Adipocyte (in vitro differentiated cells): ENCODE measurements at regions not wholly inside any gene's neighbourhood (a gene's known extent, or its start where the extent isn't known, plus 50 kb on each side); places are given as distances from the start of the nearest gene placed in this dataset.
A peak's percentile ranks its signal among the peaks of the same experiment; 100 is the strongest.

ENCODE experiments used
- DNase-seq: peaks from one replicate; pipeline ENCODE4 v3.0.0-alpha.2; 2015; ENCODE audit warnings: low read depth
- H3K27me3 ChIP-seq: replicated peaks from 2 replicates; pipeline ENCODE4 v1.7.0; 2013; ENCODE audit warnings: mild to moderate bottlenecking, low read length, moderate library complexity; ENCODE audit not compliant: control insufficient read depth, insufficient read depth
- H3K36me3 ChIP-seq: 2 replicates; pipeline ENCODE4 v1.7.0; 2013; ENCODE audit warnings: low read length, mild to moderate bottlenecking, moderate library complexity; ENCODE audit not compliant: control insufficient read depth, insufficient read depth, severe bottlenecking
- H3K4me1 ChIP-seq: 2 replicates; pipeline ENCODE4 v1.7.0; 2013; ENCODE audit warnings: mild to moderate bottlenecking, low read length, moderate library complexity; ENCODE audit not compliant: control insufficient read depth, insufficient read depth
- H3K4me3 ChIP-seq: 2 replicates; pipeline ENCODE4 v1.7.0; 2013; ENCODE audit warnings: mild to moderate bottlenecking, low read length, moderate library complexity
- H3K9ac ChIP-seq: 2 replicates; pipeline ENCODE4 v1.7.0; 2013; ENCODE audit warnings: mild to moderate bottlenecking, low read length, moderate library complexity
- H3K9me3 ChIP-seq: 2 replicates; pipeline ENCODE4 v1.7.0; 2013; ENCODE audit warnings: mild to moderate bottlenecking, low read length, moderate library complexity; ENCODE audit not compliant: control insufficient read depth

- no peak for DNase-seq
- Histone ChIP-seq H3K27me3 (no peaks in the 10 kb centered on the region), H3K4me1 (peaks cover 9% of the 10 kb centered on the region), H3K4me3 (no peak overlapping the region), H3K9ac (no peak overlapping the region), H3K36me3 (no peaks in the 10 kb centered on the region), H3K9me3 (no peaks in the 10 kb centered on the region)
These were observed 226.2 kb upstream of the PRICKLE2 start for GRCh38 chr3:64451283-64452012.

DNA sequence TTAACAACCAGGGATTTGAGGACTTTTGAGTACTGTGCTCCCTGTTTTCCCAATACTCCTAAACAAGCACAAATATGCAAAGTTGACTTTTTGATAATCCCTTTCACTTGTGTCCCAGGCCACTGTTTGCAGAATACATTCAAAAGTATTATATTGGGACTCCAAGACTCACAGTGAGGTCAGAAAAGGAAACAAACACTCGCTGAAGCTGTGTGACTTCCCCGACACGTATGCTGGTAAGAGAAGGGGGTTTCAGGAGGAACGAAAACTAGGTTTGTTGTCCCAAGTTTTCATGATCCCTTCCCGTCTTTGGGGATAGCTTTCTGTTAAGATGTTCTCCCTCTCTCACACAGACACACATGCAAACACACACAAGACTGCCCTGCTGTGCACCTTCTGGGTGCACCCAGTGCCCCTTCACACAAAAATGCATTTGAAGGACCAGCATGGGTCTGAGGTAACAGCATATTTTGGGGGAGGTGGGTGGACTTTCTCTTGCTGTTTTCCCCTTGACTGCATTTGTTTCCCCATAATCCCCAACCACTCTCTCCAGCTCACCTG, 225.2 kb upstream of the PRICKLE2 start:
- no peak overlapping the region for H3K4me3 ChIP-seq
- no peaks in the 10 kb centered on the region for H3K9me3 ChIP-seq
- no peak overlapping the region for H3K9ac ChIP-seq
- peaks cover 4% of the 10 kb centered on the region for H3K27me3 ChIP-seq
- H3K4me1 ChIP-seq = peaks cover 9% of the 10 kb centered on the region
- DNase-seq = no peak
- H3K36me3 ChIP-seq = no peaks in the 10 kb centered on the region

GRCh38 chr3:64449026-64449425, 223.8 kb upstream of the PRICKLE2 start:
- Histone ChIP-seq H3K9me3 (no peaks in the 10 kb centered on the region), H3K27me3 (peaks cover 4% of the 10 kb centered on the region), H3K4me1 (peaks cover 15% of the 10 kb centered on the region), H3K36me3 (no peaks in the 10 kb centered on the region), H3K9ac (no peak overlapping the region), H3K4me3 (no peak overlapping the region)
- DNase-seq = no peak

- no peak overlapping the region for H3K9ac ChIP-seq
- no peak overlapping the region for H3K4me3 ChIP-seq
- H3K36me3 ChIP-seq = no peaks in the 10 kb centered on the region
- H3K9me3 ChIP-seq = no peaks in the 10 kb centered on the region
- peaks cover 14% of the 10 kb centered on the region for H3K4me1 ChIP-seq
- peaks cover 23% of the 10 kb centered on the region for H3K27me3 ChIP-seq
- DNase-seq = no peak
These were observed 220.7 kb upstream of the PRICKLE2 start for GRCh38 chr3:64445944-64446300.

DNA sequence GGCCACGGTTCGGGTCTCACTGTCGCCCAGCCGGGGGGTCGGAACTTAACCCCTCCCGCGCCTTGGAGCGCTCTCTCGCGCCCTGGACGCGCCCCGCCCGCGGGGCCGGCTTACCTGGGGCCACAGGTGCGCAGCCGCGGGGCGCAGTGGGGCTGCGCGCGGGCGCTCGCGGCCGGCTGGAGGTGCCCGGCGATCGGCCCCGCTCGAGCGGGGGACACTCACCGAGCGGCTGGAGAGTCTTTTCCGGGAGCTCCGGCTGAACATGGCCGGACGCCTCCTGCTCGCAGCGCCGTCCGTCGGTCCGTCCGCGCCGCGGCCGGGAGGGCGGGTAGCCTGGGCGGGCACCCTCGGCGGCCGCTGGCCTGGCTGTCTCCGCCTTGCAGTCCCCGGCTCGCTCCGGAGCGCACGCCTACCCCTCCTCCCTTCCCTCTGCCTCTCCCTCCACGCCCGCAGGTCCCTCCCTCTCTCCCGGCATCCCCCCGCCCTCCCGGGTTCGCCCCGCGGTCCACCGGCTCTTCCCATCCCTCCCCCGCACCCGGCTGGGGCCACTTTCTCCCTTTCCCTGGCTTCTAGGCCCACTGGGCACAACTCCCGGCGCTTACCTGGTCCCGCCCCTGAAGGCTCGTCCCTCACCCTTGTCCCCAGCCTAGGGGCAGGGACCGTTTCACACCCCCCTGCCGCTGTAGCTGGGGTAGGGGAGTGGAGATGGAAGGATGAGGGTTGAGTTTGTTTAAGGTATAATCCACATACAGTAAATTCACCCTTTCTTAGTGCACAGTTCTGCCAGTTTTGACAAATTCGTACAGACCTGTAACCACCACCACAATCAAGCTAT, 220.1 kb upstream of the PRICKLE2 start:
- H3K9me3 ChIP-seq = no peaks in the 10 kb centered on the region
- peak overlapping the region; percentile 78 for H3K4me3 ChIP-seq
- H3K27me3 ChIP-seq = peaks cover 23% of the 10 kb centered on the region
- H3K9ac ChIP-seq = peak overlapping the region; percentile 57
- peaks cover 19% of the 10 kb centered on the region for H3K4me1 ChIP-seq
- peak; percentile 72 for DNase-seq
- no peaks in the 10 kb centered on the region for H3K36me3 ChIP-seq

GRCh38 chr3:64444490-64445108, 219.3 kb upstream of the PRICKLE2 start:
- Histone ChIP-seq H3K9ac (peak overlapping the region; percentile 57), H3K4me1 (peaks cover 26% of the 10 kb centered on the region), H3K4me3 (peak overlapping the region; percentile 78), H3K9me3 (no peaks in the 10 kb centered on the region), H3K27me3 (peaks cover 23% of the 10 kb centered on the region), H3K36me3 (no peaks in the 10 kb centered on the region)
- DNase-seq = peak; percentile 55

- H3K4me3 ChIP-seq = peak overlapping the region; percentile 78
- H3K9me3 ChIP-seq = no peaks in the 10 kb centered on the region
- H3K4me1 ChIP-seq = peaks cover 26% of the 10 kb centered on the region
- no peaks in the 10 kb centered on the region for H3K36me3 ChIP-seq
- no peak overlapping the region for H3K9ac ChIP-seq
- peaks cover 23% of the 10 kb centered on the region for H3K27me3 ChIP-seq
- DNase-seq = peak; percentile 93
These were observed 218.5 kb upstream of the PRICKLE2 start for GRCh38 chr3:64443546-64444381.

DNA sequence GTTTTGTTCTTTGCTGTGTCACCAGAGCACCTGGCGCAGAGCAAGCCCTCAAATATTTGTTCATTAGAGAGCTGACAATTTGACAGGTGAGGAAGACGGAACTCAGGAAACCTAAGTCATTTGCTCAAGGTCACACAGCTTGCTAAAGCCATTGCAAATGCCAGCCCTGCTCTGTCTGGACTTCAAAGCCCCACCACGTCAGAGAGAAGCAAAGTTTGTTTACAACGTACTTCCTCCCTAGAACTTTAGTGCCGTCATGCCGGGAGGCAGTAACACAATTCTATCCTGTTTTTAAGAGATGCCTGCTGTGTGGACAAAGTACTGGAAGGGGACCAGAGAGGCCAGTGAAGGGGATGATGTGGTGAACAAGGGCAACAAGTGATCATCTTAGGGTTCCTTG, 216.6 kb upstream of the PRICKLE2 start:
- Histone ChIP-seq H3K36me3 (no peaks in the 10 kb centered on the region), H3K9me3 (no peaks in the 10 kb centered on the region), H3K27me3 (peaks cover 23% of the 10 kb centered on the region), H3K4me3 (no peak overlapping the region), H3K9ac (no peak overlapping the region), H3K4me1 (peaks cover 26% of the 10 kb centered on the region)
- no peak for DNase-seq

DNA sequence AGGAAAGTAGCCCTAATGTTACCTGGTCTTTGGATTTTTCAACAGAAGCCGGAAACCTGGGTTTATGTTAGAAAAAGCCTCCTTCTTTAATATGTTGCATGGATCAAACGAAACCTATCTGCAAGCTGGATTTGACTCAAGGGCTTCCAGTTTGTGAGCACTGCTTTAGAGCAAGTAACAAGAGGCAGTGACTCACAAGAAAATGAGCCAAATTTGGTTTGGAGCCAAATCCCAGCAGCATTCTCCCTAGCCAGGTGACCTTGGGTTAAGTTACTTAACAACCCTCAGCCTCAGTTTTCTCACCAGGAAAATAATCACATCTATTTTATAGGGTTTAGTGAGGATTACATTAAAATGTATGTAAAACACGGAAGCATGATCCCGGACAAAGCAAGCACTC, 215.2 kb upstream of the PRICKLE2 start:
- no peaks in the 10 kb centered on the region for H3K36me3 ChIP-seq
- H3K4me3 ChIP-seq = no peak overlapping the region
- DNase-seq = peak; percentile 73

GRCh38 chr3:64438812-64439211, 213.5 kb upstream of the PRICKLE2 start:
- H3K9ac ChIP-seq = no peak overlapping the region
- H3K4me3 ChIP-seq = no peak overlapping the region
- H3K36me3 ChIP-seq = no peaks in the 10 kb centered on the region
- peaks cover 19% of the 10 kb centered on the region for H3K27me3 ChIP-seq
- no peak for DNase-seq
- no peaks in the 10 kb centered on the region for H3K9me3 ChIP-seq
- H3K4me1 ChIP-seq = peaks cover 14% of the 10 kb centered on the region

More for the DNA sequence above, 215.2 kb upstream of the PRICKLE2 start:
- Histone ChIP-seq H3K9ac (no peak overlapping the region), H3K9me3 (no peaks in the 10 kb centered on the region), H3K4me1 (peaks cover 26% of the 10 kb centered on the region), H3K27me3 (peaks cover 19% of the 10 kb centered on the region)
